GM12878 (cell line): ENCODE measurements at regions not wholly inside any gene's neighbourhood (a gene's known extent, or its start where the extent isn't known, plus 50 kb on each side); places are given as distances from the start of the nearest gene placed in this dataset.

Source experiments
- ATAC-seq: fragments of 200-7000 bp; cut with Tn5 transposase; 3 replicates; pipeline ENCODE4 v1.9.1; 2020; ENCODE audit warnings: mild to moderate bottlenecking, moderate library complexity
- BruUV-seq: library from RNA; stranded (reverse); fragments of 400-500 nt; replicated peaks from 2 replicates; lab custom pipeline; 2021; lab: Mats Ljungman, UMichigan
- CTCF ChIA-PET: fragments of 300-600 bp; sonication (Branson Sonifier 250); formaldehyde crosslinking; extraction: SDS; loops from one replicate; lab custom pipeline; 2021; ENCODE audit warnings: inconsistent platforms; lab: Yijun Ruan, JAX
- POLR2A ChIA-PET: fragments of 350-600 bp; formaldehyde crosslinking; extraction: SDS; loops from one replicate; lab custom pipeline; 2021; ENCODE audit warnings: inconsistent platforms; lab: Charles Lee
- RAD21 ChIA-PET: fragments of 300-600 bp; sonication (Branson Sonifier 250); formaldehyde crosslinking; loops from one replicate; lab custom pipeline; 2023; ENCODE audit warnings: antibody characterized with exemption; ENCODE audit not compliant: unreplicated experiment; lab: Charles Lee
- SMC1A ChIA-PET: fragments of 300-600 bp; sonication (Branson Sonifier 250); formaldehyde crosslinking; loops from one replicate; lab custom pipeline; 2023; ENCODE audit not compliant: unreplicated experiment, uncharacterized antibody; lab: Charles Lee
- DNase-seq: peaks from one replicate; pipeline ENCODE4 v3.0.0-alpha.2; 2011; ENCODE audit warnings: low read depth, low spot score
- FAIRE-seq: peaks from 3 replicates; lab custom pipeline; 2011; peaks lifted over from hg19 to GRCh38; lab: Jason Lieb, UNC
- H2AFZ ChIP-seq: 2 replicates; pipeline ENCODE4 v1.6.0; 2011; ENCODE audit warnings: low read depth, low read length, control low read depth; ENCODE audit not compliant: control insufficient read depth
- H3K27ac ChIP-seq: 2 replicates; pipeline ENCODE4 v1.5.1; 2011; ENCODE audit warnings: control low read depth; ENCODE audit not compliant: control insufficient read depth, insufficient read depth
- H3K27me3 ChIP-seq, 2 experiments: replicated peaks in 1 of 2; 2 replicates each; pipeline versions ENCODE4 v1.6.0 to v1.6.1; 2011; ENCODE audit warnings: low read length in 1 of 2; ENCODE audit not compliant: control insufficient read depth in 2 of 2, insufficient read depth in 2 of 2
- H3K36me3 ChIP-seq, 2 experiments: 2 replicates each; pipeline ENCODE4 v1.5.1; 2011; ENCODE audit warnings: low read length in 1 of 2; ENCODE audit not compliant: control insufficient read depth in 2 of 2, insufficient read depth in 2 of 2
- H3K4me1 ChIP-seq: 2 replicates; pipeline ENCODE4 v1.6.1; 2011; ENCODE audit warnings: mild to moderate bottlenecking, low read length, moderate library complexity, mixed read lengths; ENCODE audit not compliant: control insufficient read depth, insufficient read depth
- H3K4me2 ChIP-seq: 2 replicates; pipeline ENCODE4 v1.6.0; 2011; ENCODE audit warnings: control low read depth; ENCODE audit not compliant: control insufficient read depth, insufficient read depth
- H3K4me3 ChIP-seq: fragments of 200-600 bp; sonication (generic); 2 replicates; pipeline ENCODE4 v1.5.1; 2016
- H3K79me2 ChIP-seq: 2 replicates; pipeline ENCODE4 v1.6.0; 2011; ENCODE audit warnings: low read length; ENCODE audit not compliant: control insufficient read depth, insufficient read depth
- H3K9ac ChIP-seq: 2 replicates; pipeline ENCODE4 v1.8.0; 2011; ENCODE audit warnings: low read length, control low read depth, mixed read lengths; ENCODE audit not compliant: control insufficient read depth, insufficient read depth
- H3K9me3 ChIP-seq: replicated peaks from 3 replicates; pipeline ENCODE4 v1.5.1; 2011; ENCODE audit warnings: mild to moderate bottlenecking, low read length; ENCODE audit not compliant: control insufficient read depth, insufficient read depth
- H4K20me1 ChIP-seq: 2 replicates; pipeline ENCODE4 v1.6.0; 2011; ENCODE audit not compliant: control insufficient read depth, insufficient read depth
- EGR1 ChIP-seq, 2 experiments: IDR thresholded peaks; 1 replicate in 1 of 2; 2 replicates in 1 of 2; pipeline ENCODE4 v1.6.1; 2011 to 2012; ENCODE audit warnings: low read depth in 2 of 2, low read length in 2 of 2, borderline replicate concordance in 1 of 2, mild to moderate bottlenecking in 1 of 2, moderate library complexity in 1 of 2
- FOS ChIP-seq: IDR thresholded peaks from 3 replicates; pipeline ENCODE4 v1.6.1; 2011; ENCODE audit warnings: borderline replicate concordance; ENCODE audit not compliant: insufficient read length; ENCODE audit errors: extremely low read depth
- FOXK2 ChIP-seq: fragments of 450-650 bp; IDR thresholded peaks from 2 replicates; pipeline ENCODE4 v1.6.1; 2017; ENCODE audit warnings: mild to moderate bottlenecking, moderate library complexity
- JUND ChIP-seq: IDR thresholded peaks from 2 replicates; pipeline ENCODE4 v1.6.1; 2012; ENCODE audit warnings: low read depth, mild to moderate bottlenecking, low read length, improper control_type of control experiment, moderate library complexity
- KDM1A ChIP-seq: fragments of 200-600 bp; sonication (generic); IDR thresholded peaks from 2 replicates; pipeline ENCODE4 v1.6.1; 2016; ENCODE audit warnings: borderline replicate concordance
- MTA2 ChIP-seq: fragments of 450-650 bp; IDR thresholded peaks from 2 replicates; pipeline ENCODE4 v1.6.1; 2016; ENCODE audit warnings: low read depth, mild to moderate bottlenecking, moderate library complexity
- MTA3 ChIP-seq: IDR thresholded peaks from 2 replicates; pipeline ENCODE4 v1.6.1; 2012; ENCODE audit warnings: low read length, inconsistent platforms, borderline replicate concordance
- RAD21 ChIP-seq: IDR thresholded peaks from 2 replicates; pipeline ENCODE4 v1.6.1; 2011; ENCODE audit warnings: mild to moderate bottlenecking, low read depth, low read length, moderate library complexity; ENCODE audit not compliant: insufficient read depth
- SMAD1 ChIP-seq: fragments of 450-650 bp; IDR thresholded peaks from 2 replicates; pipeline ENCODE4 v1.6.1; 2018; ENCODE audit warnings: mild to moderate bottlenecking, low read depth; ENCODE audit not compliant: partially characterized antibody
- YY1 ChIP-seq: IDR thresholded peaks from 2 replicates; pipeline ENCODE4 v1.6.1; 2011; ENCODE audit warnings: low read depth, mild to moderate bottlenecking, low read length
- ZNF207 ChIP-seq: fragments of 450-650 bp; IDR thresholded peaks from 2 replicates; pipeline ENCODE4 v1.6.1; 2014; ENCODE audit warnings: antibody characterized with exemption, mild to moderate bottlenecking, borderline replicate concordance
- ZNF274 ChIP-seq: IDR thresholded peaks from one replicate; pipeline ENCODE4 v1.8.0; 2011; ENCODE audit not compliant: insufficient read length, insufficient read depth
- ZNF384 ChIP-seq: IDR thresholded peaks from 2 replicates; pipeline ENCODE4 v1.6.1; 2012; ENCODE audit warnings: low read depth, mild to moderate bottlenecking, low read length, improper control_type of control experiment, borderline replicate concordance
- WGBS: methylation state at CpG from one replicate; pipeline ENCODE4 v1.1.6; 2016; ENCODE audit warnings: low lambda C conversion rate; ENCODE audit not compliant: insufficient replicate concordance, insufficient coverage; ENCODE audit errors: missing lambda C conversion rate; 5-methylcytosine and 5-hydroxymethylcytosine counted together
- in situ Hi-C: fragments of 300-500 bp; cut with MboI; formaldehyde crosslinking; loops from 9 replicates; pipeline ENCODE4 v1.14.3; 2018; ENCODE audit warnings: mixed read lengths
- intact Hi-C: fragments of 100-400 bp; cut with micrococcal nuclease; formaldehyde crosslinking; loops from one replicate; pipeline ENCODE4 v1.14.2; 2022; ENCODE audit not compliant: unreplicated experiment
- TF ChIP-seq, protein P1 (sequence below): IDR thresholded peaks from 2 replicates; pipeline ENCODE4 v1.6.1; 2012; ENCODE audit warnings: improper control_type of control experiment, low read depth, low read length; ENCODE audit not compliant: insufficient replicate concordance

DNA sequence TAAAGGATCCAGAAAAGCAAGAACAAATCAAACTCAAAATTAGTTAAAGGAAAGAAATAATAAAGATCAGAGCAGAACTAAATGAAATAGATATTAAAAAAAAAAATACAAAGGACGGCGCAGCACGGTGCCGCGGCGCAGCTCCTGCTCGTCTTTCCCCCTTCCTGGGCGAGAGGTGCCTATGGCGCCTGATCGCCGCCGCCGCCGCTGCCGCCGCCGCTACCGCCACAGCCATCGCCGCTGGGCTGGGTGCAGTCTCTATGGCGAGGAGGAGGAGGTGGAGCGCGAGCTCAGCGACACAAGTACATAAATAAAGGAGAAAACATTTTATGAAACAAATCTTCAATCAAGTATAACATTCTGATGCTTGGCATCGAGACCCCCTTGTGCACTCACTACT lies 77.6 kb upstream of the VANGL1 start:
- no TSS peak for BruUV-seq
- CTCF ChIA-PET: interaction anchor here (0.9 kb wide), 1 partner anchor 31 kb away, joined by 3 read pairs; no protein-coding TSS in a partner anchor
- ATAC-seq: no peak
- no peaks in the 10 kb centered on the region for H3K36me3 ChIP-seq
- in situ Hi-C loops: no loop called here
- H4K20me1 ChIP-seq: no peaks in the 10 kb centered on the region
- no peaks in the 10 kb centered on the region for H3K27me3 ChIP-seq
- intact Hi-C loops: no loop called here
- no peak overlapping the region for H3K4me2 ChIP-seq
- TF ChIP-seq KDM1A (no peak), SMAD1 (no peak), ZNF207 (no peak), JUND (no peak), ZNF384 (no peak)
- no peaks in the 10 kb centered on the region for H3K79me2 ChIP-seq
- no peak overlapping the region for H3K4me3 ChIP-seq
- RAD21 ChIA-PET: no interaction called here
- DNase-seq: no peak
- H3K9me3 ChIP-seq: peaks cover 1% of the 10 kb centered on the region; the same call in 1 of the 3 replicates
- no peaks in the 10 kb centered on the region for H3K4me1 ChIP-seq
- H3K27ac ChIP-seq: no peak overlapping the region
- H2AFZ ChIP-seq: no peak overlapping the region
- SMC1A ChIA-PET: interaction anchor here (2.5 kb wide), 1 partner anchor 22 kb away, joined by 5 read pairs; no protein-coding TSS in a partner anchor
- no peak overlapping the region for H3K9ac ChIP-seq
- POLR2A ChIA-PET: no interaction called here
- WGBS: 73% methylated on average over 21 of the region's 25 CpGs
- no peak for FAIRE-seq

DNA sequence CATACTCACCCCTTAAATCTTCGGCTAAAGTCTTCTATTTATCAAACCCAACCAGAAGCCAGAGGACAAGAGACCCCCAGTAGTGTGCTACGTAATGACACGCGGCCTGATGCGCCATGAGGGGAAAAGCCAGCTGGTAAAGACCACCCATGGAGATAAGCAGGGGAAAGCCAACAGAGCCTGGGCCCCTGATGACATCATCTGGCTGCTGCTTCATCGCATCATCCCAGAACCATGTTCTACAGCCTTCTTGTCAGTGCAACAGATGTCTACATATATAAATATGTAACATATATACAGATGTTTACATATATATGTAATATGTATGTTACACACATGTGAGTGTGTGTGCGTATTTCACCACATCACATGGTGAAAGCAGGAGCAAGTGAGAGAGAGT lies 81.7 kb upstream of the VANGL1 start:
- no peak overlapping the region for H3K4me2 ChIP-seq
- no peaks in the 10 kb centered on the region for H3K4me1 ChIP-seq
- DNase-seq (no peak), ATAC-seq (no peak), FAIRE-seq (no peak)
- ChIA-PET CTCF (no interaction called here), RAD21 (no interaction called here), SMC1A (no interaction called here), POLR2A (no interaction called here)
- BruUV-seq: no TSS peak
- no peak overlapping the region for H2AFZ ChIP-seq
- WGBS: 24% methylated on average over 6 of the region's 7 CpGs
- no peaks in the 10 kb centered on the region for H3K9me3 ChIP-seq
- no peaks in the 10 kb centered on the region for H3K27me3 ChIP-seq
- no peak overlapping the region for H3K27ac ChIP-seq
- TF ChIP-seq KDM1A (no peak), FOXK2 (no peak), ZNF274 (no peak), MTA3 (no peak), YY1 (no peak), FOS (no peak), RAD21 (no peak), MTA2 (no peak), EGR1 (IDR thresholded peaks at IDR 0.05; ENCODE audit: borderline replicate concordance in 1 of 2, low read depth in 2 of 2, low read length in 2 of 2) (no peak)
- TF ChIP-seq, protein P1, sequence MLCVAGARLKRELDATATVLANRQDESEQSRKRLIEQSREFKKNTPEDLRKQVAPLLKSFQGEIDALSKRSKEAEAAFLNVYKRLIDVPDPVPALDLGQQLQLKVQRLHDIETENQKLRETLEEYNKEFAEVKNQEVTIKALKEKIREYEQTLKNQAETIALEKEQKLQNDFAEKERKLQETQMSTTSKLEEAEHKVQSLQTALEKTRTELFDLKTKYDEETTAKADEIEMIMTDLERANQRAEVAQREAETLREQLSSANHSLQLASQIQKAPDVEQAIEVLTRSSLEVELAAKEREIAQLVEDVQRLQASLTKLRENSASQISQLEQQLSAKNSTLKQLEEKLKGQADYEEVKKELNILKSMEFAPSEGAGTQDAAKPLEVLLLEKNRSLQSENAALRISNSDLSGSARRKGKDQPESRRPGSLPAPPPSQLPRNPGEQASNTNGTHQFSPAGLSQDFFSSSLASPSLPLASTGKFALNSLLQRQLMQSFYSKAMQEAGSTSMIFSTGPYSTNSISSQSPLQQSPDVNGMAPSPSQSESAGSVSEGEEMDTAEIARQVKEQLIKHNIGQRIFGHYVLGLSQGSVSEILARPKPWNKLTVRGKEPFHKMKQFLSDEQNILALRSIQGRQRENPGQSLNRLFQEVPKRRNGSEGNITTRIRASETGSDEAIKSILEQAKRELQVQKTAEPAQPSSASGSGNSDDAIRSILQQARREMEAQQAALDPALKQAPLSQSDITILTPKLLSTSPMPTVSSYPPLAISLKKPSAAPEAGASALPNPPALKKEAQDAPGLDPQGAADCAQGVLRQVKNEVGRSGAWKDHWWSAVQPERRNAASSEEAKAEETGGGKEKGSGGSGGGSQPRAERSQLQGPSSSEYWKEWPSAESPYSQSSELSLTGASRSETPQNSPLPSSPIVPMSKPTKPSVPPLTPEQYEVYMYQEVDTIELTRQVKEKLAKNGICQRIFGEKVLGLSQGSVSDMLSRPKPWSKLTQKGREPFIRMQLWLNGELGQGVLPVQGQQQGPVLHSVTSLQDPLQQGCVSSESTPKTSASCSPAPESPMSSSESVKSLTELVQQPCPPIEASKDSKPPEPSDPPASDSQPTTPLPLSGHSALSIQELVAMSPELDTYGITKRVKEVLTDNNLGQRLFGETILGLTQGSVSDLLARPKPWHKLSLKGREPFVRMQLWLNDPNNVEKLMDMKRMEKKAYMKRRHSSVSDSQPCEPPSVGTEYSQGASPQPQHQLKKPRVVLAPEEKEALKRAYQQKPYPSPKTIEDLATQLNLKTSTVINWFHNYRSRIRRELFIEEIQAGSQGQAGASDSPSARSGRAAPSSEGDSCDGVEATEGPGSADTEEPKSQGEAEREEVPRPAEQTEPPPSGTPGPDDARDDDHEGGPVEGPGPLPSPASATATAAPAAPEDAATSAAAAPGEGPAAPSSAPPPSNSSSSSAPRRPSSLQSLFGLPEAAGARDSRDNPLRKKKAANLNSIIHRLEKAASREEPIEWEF: no peak
- no peaks in the 10 kb centered on the region for H3K79me2 ChIP-seq
- intact Hi-C loops (no loop called here), in situ Hi-C loops (no loop called here)
- no peaks in the 10 kb centered on the region for H3K36me3 ChIP-seq
- no peak overlapping the region for H3K9ac ChIP-seq
- no peak overlapping the region for H3K4me3 ChIP-seq
- H4K20me1 ChIP-seq: no peaks in the 10 kb centered on the region
